Stimulated activated CD4-positive, alpha-beta T cell treated with anti-CD3 and anti-CD28 coated beads, Interleukin-15, amount 100 ng/mL, for 48 hours (primary cell): ENCODE measurements at regions not wholly inside any gene's neighbourhood (a gene's known extent, or its start where the extent isn't known, plus 50 kb on each side); places are given as distances from the start of the nearest gene placed in this dataset.

Experiments used
- DNase-seq, 2 donors: peaks; one replicate each; pipeline ENCODE4 v3.0.0-alpha.2; 2020; ENCODE audit warnings: low read depth in 2 of 2

DNA sequence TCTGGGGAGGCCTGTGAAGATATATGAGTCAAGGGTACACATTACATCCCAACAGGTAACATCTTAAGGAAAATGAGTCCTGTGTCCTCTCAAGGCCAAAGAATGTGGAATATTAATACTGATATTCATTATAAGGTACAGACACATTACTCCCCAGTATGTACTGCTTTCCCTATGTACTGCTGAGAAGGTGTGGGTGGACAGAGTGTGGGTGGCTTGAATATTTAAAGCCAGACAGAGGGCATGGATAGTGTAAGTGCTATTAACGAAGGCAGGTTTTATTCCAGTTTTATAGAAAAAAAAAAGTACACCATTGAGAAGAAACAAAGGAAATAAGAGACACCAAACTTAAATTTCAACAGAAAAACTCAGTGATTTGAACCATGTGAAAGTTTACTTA is 1054.4 kb downstream of the XPNPEP1 start:
- DNase-seq = no peak

DNA sequence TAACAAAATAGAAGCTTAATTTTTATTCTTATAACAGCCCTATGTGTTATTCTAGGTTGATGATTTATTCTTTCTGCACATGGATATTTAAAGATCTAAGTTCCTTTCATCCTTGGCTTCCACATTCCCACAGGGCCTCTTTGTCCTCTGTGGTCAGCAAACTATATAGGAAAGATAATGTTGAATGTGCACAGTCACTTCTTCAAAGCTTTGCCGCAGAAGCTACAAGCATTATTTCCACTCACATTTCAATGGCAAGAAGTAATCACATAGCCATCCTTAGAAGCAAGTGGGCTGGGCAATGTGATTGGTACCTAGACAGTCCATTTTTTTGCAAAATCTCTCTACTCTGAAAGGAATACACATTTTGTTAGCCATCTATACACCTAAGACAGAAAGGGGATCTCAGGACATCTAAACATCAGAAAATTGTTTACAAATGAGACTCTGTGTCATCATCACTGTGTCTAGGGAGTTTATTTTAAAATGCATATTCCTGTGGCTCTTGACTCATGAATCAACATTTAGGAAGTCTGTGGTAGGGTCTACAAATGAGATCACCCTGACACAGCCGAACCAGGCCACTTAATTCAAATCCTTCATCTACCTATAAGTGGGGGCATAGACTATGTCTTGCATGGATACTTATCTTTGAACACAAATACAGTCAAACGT is 1060.5 kb downstream of the XPNPEP1 start:
- DNase-seq = no peak

DNA sequence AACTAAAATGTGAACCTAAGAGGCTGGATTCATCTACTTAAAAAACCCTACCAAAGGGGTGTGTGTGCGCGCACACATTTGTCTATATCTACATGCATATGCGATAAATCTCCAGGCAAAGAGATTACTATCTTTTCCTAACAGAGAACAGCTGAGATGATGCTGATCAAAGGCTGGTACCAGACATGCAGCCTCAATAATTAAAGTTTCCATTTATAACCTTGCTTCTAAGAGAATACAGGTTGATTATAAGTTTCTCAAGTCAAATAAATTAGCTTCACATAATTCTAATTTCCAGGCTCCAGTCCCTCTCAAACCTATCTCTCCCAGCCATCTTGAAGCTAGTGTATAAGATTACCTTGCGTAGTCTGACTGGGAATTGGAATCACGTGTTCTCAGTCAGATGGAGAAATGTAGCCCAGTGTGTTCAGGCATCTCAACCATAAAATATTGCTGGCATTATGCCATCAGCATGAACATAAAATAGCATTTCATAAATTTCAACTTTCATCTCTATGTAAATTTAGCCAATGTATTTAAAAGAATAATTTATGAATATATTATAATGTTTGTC is 1062.0 kb downstream of the XPNPEP1 start:
- DNase-seq = no peak

DNA sequence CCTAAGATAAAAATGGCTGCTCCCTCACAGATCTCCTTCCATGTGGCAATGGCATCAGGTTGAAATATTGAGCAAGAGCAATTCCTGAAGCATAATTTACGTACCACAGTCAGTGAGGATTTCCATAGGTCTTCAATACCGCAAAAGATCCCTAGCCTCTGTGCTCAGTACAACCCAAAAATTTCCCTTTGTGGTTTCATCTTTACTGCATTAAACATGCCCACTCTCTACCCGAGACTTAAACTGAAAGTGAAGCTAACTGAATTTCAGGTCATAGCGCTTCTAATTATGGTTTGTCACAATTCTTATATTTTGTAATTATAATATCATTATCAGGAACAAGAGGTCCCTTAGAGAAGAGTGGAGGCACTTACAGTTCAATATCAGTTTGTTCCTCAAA is 1071.1 kb downstream of the XPNPEP1 start:
- DNase-seq = no peak

DNA sequence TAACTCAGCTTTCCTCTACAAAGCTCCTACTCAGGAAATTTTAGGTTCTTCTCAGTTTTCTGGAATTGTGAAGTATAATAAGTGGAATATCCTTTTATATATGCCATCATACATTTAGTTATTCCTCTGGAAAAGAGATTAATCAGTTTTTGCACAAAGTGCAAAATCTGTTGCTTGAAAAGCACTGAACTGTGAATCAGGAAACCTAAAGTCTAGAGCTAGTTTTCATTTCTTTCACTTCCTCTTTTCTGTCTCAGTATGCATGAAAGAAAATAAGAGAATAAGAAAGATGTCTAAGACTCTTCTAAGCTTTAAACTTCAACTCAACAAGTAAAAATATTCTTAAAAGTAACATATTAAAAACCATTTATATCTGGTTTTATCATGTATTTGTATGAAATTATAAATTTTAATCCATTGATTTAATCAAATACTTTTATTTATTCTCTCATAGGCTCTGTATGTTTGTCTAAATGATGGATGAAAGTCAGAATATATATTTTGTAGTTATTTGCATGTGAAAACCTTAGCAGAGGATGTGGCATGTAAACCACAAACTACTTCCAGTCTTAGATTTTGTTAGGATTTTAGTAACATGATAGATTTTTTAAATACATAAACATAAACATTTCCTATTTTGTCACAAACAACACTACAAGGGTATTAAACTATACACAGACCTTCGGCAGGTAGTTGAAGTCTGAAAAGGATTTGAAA is 1073.0 kb downstream of the XPNPEP1 start:
- DNase-seq = no peak

DNA sequence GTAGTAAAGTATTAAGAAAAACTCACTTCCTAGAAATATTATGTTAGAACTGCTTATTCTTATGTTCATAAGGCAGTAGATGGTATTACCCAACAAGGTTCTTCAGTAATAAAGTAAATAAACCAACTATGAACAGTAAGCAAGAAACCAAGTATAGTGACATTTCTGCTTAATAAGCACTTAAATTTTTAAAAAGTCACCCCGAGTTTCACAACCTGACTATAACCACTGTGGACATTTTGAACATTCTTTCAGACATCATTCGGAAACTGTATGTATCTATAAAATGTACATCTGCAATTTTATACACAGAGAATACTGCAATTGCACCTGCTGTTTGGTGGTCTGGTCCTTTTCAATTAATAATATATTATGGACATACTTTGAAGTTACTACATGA is 1073.6 kb downstream of the XPNPEP1 start:
- DNase-seq = no peak

DNA sequence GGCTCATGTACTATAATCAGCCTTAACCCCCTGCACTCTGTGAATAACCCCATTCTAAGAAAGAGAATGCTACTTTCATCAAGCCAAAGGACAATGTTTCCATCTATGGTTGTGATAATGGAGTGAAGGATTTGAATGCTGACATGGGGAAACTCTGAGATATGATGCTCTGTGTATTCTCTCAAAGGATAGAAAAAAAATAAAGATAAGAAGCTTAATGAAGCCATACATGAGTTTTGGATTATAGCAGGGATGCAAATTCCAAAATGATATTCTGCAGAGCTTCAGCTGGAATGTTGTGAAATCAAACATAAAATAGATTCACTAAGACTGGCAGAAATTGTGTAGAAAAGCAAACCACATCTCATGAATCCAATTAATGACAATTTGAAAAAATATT is 1074.1 kb downstream of the XPNPEP1 start:
- DNase-seq = no peak

DNA sequence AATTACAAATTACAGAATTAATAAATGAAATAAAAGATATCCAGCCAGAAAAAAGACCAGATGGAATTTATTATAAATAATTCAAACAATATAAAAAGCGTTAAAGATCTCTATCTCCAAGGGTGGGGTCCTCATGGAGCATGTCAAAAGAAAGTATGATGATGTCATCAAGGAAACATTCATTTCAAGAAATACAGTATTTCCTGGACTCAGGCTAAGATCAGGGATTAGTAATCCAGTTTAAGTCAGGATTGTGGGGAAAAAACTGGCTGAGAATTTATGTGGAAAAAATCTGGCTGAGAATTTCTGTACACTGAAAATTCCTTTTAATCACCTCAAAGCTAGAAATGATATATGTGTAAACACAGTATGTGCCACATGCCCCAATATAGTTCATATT is 1075.3 kb downstream of the XPNPEP1 start:
- DNase-seq = no peak

DNA sequence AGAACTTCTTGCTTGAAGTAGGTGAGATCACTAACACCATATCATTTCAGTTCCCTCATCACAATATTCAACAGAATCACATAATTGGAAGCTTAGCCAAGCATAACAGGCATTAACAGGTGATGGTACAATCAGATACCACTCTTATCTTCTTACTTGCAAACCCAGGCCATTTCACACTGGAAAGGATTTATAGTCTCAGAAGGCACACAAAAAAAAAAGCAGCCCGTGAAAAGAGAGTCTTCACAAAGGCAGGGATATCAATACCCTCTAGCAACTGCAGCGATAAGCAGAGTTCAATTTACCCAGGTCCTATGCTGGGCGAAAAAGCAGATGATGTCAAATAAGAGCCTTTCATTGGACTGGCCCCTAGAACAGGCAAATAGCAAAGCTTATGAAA is 1082.4 kb downstream of the XPNPEP1 start:
- DNase-seq = no peak

DNA sequence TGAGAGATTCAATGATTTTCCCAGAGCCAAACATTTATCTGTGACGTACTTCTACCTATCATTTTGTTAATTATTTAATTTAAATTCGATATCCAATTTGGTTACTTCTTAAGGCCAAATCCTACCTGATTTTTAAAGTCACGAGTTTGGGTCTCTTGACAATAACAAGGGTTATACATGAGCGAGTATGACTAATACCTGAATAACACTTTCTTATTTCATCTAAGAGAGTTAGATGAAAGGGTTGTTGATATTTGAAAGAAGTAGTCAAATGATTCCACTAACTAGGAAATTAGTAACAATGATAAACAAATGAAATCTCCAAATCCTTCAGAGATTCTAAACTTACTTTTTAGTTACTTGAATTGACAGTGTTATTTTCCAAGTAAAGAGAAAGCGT is 1086.9 kb downstream of the XPNPEP1 start:
- DNase-seq = no peak

DNA sequence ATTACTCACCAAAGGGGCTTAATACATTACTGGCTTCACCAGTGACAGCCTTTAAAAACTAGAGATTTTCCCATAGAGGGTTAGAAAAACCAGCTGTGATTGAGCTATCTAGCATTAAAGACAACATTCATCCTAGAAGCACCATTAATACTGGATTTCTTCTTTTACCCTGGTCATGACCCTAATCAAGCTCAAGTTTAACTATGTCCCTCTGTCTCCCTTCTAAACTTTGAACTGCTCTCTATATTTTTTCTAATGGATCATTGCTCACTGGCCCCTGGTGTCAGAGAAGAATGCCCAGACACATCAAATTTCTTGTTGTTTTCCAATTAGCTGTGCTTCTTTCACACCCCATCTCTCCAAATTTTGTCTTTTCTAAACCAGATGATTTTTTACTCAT is 1101.3 kb downstream of the XPNPEP1 start:
- DNase-seq = no peak

DNA sequence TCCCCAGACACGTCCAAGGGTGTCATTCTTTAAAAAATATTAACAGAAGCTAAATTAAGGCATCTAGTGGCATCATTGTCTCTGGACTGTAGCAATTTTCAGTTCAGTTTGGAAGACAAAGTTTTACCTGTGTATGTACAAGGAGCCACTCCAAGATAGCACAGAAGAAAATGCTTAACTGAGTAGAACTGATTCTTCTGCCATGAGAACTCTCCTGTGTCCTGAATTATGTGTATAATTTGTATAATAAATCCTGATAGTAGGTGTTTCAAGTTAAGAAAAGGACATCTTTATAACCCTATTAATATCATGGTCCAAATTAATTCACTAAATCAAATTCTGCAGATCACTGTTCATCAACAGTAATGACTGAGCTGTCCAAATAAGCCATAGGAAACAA is 1104.0 kb downstream of the XPNPEP1 start:
- DNase-seq = no peak

DNA sequence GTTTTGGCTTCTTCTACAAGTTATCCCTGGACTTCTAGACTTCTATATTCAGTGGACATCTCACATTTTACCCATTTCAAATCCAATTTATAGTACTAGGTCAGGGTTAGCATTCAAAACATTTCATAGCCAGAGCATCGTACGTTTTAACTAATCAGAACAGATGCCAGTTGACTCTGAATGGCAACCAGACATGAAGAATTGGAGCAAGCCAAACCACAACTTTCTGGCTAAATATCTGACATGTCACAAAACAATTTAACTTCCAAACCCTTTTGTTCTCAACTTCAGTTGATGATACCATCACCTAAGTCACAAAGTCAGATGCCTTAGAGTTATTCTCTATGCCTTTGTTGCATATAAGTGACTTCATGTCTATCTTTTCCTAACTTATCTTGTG is 1105.7 kb downstream of the XPNPEP1 start:
- no peak for DNase-seq

DNA sequence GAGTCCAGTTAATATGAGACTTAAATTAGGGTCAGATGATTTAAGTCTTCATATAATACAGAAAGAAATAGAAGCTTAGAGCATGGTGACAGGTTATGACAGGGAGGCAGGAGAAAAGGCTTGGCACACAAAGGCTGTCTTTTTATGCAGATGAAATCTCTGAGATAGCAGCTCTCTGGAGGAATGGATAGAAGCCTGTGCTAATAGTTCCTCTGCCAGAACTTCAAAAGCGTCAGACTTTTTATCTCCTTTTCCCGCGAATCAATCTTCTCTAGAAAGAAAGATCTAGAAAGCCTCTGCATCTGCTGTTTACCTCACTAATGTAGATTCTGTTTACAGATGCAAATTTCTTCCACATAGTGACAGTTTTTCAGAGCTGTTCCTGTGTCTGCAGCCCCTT is 1106.2 kb downstream of the XPNPEP1 start:
- DNase-seq = no peak

DNA sequence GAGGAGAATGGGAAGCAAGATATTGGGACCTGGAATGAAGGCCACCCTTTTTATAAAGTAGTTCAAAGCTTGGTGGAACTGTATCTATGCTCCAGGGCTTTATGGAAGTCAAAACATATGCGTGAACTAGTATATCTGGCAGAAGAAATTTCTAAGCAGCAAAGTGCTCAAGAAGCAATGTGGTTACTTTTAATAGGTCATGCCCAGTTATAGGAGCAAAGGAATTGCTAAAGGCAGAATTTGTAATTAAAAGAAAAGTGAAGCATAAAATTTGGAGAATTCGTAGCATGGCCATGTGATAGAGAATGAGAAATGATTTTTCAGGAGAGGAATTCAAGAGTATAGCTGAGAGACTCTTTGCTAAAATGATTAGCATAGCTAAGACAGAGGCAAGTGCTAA is 1110.4 kb downstream of the XPNPEP1 start:
- DNase-seq = no peak

DNA sequence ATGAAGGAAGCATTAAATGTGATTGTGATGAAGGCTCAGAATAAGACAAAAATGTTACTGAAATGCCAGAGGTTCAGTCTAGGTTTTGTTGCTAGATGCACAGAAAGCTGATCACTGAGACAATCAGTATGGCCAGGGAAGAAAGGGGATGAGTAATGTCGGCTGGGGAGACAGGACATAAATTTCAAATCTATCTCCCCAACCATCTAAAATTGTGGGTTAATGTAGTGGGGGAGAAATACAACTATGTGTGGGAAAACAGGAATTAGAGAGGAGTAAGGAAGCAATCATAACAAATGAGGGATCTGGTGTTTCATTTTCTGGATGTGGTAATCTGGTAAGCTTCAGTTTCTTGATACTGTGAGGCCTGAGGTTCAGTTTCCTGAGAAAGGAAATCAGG is 1111.0 kb downstream of the XPNPEP1 start:
- no peak for DNase-seq

DNA sequence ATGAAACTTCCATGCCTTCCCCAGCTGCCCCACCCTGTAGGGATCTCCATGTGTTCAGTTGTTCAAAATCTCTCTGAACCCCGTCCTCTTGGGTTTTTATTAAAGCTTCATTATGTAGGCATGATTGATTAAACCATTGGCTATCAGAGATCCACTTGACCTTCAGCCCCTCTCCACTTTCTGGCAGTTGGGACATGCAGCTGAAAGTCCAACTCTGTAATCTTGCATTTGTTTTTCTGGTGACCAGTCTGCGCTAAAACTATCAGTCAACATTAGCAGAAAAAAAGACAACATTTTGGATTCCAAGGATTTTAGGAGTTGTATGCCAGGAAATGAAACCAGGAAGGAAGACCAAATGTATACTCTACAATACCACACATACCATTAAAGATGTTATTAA is 1115.1 kb downstream of the XPNPEP1 start:
- DNase-seq = no peak

DNA sequence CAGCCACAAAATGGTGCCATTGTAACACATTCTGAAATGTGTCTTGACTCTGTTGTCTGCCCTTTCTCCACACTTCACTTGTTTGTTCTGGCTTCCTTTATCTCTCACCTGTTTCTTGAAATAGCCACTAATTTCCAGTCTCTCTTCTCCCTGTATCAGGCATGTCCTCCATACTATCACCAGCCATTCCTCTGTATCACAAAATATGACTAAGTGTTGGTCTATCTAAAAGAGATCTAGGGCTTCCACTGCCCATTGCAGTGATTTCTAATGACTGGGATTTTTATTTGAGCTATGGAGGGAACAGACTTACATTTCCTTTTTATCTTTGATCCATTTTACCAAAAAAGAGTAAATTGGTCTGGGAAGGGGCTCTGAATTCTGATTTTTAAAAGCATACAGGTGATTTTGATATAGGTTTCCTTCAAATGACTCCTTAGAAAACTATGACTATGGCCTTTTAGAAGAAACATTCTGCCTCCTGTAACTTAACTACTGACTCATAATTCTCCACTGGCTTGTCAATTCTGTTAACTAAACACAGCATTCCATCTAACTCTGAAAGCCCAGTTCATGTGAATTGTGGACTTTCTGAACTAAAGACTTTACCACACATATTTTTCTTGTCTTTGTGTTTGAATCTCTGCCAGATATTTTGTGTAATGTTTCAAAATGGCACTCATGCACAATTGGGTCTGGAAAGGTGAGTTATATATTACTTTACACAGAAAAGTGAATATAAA is 1121.4 kb downstream of the XPNPEP1 start:
- no peak for DNase-seq

DNA sequence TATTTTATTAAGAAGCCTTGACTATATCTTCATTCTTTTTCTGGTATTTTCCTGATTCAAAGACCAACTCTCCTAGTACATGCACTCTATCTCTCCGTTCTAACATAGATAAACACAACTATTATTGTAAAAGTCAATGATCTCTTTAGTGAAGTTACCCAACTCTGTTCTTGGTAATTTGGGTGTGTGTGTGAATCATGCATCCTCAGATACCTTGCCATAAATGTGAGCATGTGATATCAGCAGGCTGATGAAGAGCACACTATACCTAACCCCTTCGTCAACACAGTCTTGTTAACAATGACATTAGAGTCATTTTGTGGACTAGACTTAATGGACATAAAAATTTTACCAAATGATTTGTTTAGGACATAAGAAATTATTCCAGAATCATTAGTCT is 1122.1 kb downstream of the XPNPEP1 start:
- DNase-seq = no peak

DNA sequence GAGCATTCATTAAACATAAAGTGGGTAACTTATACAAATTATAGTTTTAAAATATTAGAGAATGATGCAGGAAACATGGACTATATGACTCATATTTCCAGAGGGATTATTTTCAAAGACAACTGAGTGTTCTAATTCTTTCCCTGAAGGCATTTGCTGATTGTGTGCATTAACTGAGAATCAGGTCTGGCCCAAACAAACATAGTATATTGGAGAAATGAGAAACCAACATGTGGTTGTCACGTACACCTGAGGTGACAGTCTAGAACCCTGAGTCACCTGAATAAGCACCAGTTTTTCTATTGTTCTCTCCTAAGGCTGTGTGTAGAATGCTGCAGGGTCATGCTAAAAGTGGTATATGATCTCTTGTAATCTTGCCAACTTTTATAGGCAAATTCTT is 1125.7 kb downstream of the XPNPEP1 start:
- no peak for DNase-seq

DNA sequence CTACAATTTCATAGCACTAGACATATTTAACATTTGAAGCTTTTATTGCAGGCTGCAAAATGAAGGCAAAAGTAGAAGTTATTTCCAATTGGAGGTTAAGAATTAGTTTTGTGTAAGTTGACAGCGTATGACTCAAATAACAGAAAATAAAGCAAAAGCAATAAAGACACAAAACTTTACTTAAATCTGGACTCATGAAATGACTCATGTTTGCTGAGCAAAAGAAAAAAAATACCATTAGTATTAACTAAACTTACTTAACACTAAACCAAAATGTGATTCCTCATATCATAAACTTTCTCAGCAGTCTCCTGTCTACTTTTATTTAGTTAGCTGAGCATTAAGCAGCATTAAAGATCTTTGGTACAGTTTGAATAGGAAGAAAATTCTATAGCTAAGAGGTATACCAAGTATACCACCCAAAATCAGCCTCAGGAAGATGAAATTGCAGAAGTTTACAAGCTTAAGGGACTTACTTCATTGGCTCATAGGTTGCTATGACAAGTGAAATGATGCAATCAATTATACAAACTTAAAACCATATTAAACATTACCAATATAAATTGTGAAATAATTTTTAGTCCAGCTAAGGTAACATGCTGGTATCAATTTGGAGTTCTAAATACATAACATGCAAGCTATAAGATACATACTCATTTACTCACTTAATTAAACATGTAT is 1131.4 kb downstream of the XPNPEP1 start:
- DNase-seq = no peak

DNA sequence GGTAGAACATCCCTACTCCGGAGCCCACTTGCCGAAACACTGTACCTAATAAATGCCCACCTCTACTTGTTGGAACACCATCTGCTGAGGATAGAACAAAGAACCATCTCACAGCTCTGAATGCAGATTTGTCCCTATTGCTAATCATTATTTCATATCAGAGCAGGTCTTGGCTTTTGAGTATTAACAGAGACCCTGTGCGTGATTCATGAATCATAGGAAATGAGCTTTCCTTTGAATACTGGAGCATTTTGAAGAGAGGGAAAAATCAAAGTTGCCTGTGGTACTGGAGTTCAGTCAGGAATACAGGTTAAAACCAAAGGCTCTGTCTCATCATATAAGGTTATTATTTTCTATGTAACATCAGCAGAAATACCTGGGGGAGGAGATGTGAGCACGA is 1132.3 kb downstream of the XPNPEP1 start:
- DNase-seq = no peak
